ENCODE measurements at regions not wholly inside any gene's neighbourhood (a gene's known extent, or its start where the extent isn't known, plus 50 kb on each side); places are given as distances from the start of the nearest gene placed in this dataset.

DNA sequence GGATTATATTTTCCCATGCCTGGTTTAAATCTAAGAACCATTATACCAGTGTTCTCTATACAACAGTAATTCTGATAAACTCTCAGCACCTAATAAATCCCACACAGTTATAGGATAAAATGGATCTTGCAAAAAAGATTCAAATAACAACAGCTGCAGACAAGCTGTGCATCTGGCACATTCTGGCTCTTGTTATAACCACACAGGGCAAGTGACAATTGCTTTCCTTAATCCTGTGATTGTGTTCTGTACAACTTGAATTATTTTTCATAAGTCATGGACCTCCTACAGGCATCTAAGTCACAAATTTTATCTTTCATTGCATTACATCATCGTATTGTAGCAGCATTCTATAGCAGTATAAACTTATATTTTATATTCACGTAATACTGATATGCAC, 948.3 kb downstream of the SLITRK1 start:
- TF ChIP-seq POLR2A (IDR thresholded peaks at IDR 0.05) (no peak), CTCF (IDR thresholded peaks at IDR 0.05) (no peak)
